H1 (cell line): ENCODE measurements at regions not wholly inside any gene's neighbourhood (a gene's known extent, or its start where the extent isn't known, plus 50 kb on each side); places are given as distances from the start of the nearest gene placed in this dataset.

Source experiments
- BRCA1 ChIP-seq: IDR thresholded peaks from 2 replicates; pipeline ENCODE4 v1.6.1; 2012; ENCODE audit warnings: low read depth, low read length, improper control_type of control experiment
- CBX5 ChIP-seq: fragments of 300-800, 300-1000 bp; sonication (generic); IDR thresholded peaks from 2 replicates; pipeline ENCODE4 v1.7.1; 2016; ENCODE audit warnings: antibody characterized with exemption, low read length, low read depth
- CEBPB ChIP-seq: IDR thresholded peaks from 2 replicates; pipeline ENCODE4 v1.6.1; 2012; ENCODE audit warnings: low read depth, low read length
- CHD1 ChIP-seq: IDR thresholded peaks from 2 replicates; pipeline ENCODE4 v1.6.1; 2012; ENCODE audit warnings: low read depth, low read length, improper control_type of control experiment
- CTCF ChIP-seq, 3 experiments: IDR thresholded peaks; 1 replicate in 2 of 3; 2 replicates in 1 of 3; pipeline versions ENCODE4 v1.5.1 to v1.6.1; 2011; ENCODE audit warnings: low read length in 3 of 3, mild to moderate bottlenecking in 3 of 3, inconsistent platforms in 2 of 3, low read depth in 1 of 3, moderate library complexity in 1 of 3; ENCODE audit not compliant: insufficient read depth in 1 of 3; ENCODE audit errors: control extremely low read depth in 1 of 3
- E2F6 ChIP-seq: IDR thresholded peaks from 2 replicates; pipeline ENCODE4 v1.6.1; 2012; ENCODE audit warnings: inconsistent platforms
- EZH2 ChIP-seq: fragments of 200-600 bp; sonication (generic); IDR thresholded peaks from 2 replicates; pipeline ENCODE4 v1.7.1; 2012; ENCODE audit warnings: low read depth, mild to moderate bottlenecking, moderate library complexity, low read length, inconsistent platforms; ENCODE audit not compliant: severe bottlenecking
- GTF2F1 ChIP-seq: IDR thresholded peaks from 2 replicates; pipeline ENCODE4 v1.6.1; 2012; ENCODE audit warnings: low read depth, low read length, improper control_type of control experiment, borderline replicate concordance
- HDAC2 ChIP-seq, 2 experiments: fragments of 300-600 bp in 1 of 2; sonication (generic) in 1 of 2; IDR thresholded peaks; 2 replicates each; pipeline ENCODE4 v1.6.1; 2011 to 2012; ENCODE audit warnings: low read depth in 2 of 2, low read length in 2 of 2, mild to moderate bottlenecking in 2 of 2, moderate library complexity in 2 of 2, borderline replicate concordance in 1 of 2, inconsistent platforms in 1 of 2
- KDM4A ChIP-seq: IDR thresholded peaks from one replicate; pipeline ENCODE4 v1.7.1; 2012; ENCODE audit warnings: low read depth, mild to moderate bottlenecking, moderate library complexity, low read length, inconsistent platforms; ENCODE audit not compliant: severe bottlenecking
- RAD21 ChIP-seq, 2 experiments: IDR thresholded peaks in 1 of 2; conservative IDR thresholded peaks in 1 of 2; 2 replicates each; pipeline ENCODE4 v1.6.1; 2011; ENCODE audit warnings: low read depth in 2 of 2, low read length in 2 of 2, improper control_type of control experiment in 1 of 2, inconsistent platforms in 1 of 2, mild to moderate bottlenecking in 1 of 2, moderate library complexity in 1 of 2
- RBBP5 ChIP-seq: IDR thresholded peaks from 2 replicates; pipeline ENCODE4 v1.7.1; 2012; ENCODE audit warnings: low read depth, mild to moderate bottlenecking, inconsistent platforms, low read length, moderate library complexity, borderline replicate concordance
- RNF2 ChIP-seq: fragments of 200-900, 300-1000 bp; sonication (generic); IDR thresholded peaks from 2 replicates; pipeline ENCODE4 v1.7.1; 2016; ENCODE audit warnings: borderline replicate concordance, low read depth, mild to moderate bottlenecking, antibody characterized with exemption, low read length; ENCODE audit not compliant: poor library complexity, severe bottlenecking; ENCODE audit errors: missing control alignments
- SRF ChIP-seq: IDR thresholded peaks from 2 replicates; pipeline ENCODE4 v1.6.1; 2011; ENCODE audit warnings: mild to moderate bottlenecking, low read depth, low read length, moderate library complexity
- SUZ12 ChIP-seq: fragments of 200-600 bp; sonication (generic); IDR thresholded peaks from 2 replicates; pipeline ENCODE4 v1.6.1; 2012; ENCODE audit warnings: mild to moderate bottlenecking, inconsistent platforms, low read length, moderate library complexity, mixed read lengths
- TEAD4 ChIP-seq: IDR thresholded peaks from 2 replicates; pipeline ENCODE4 v1.6.1; 2012; ENCODE audit warnings: low read depth, low read length, inconsistent platforms, mixed read lengths
- TF ChIP-seq, protein P1 (sequence below): IDR thresholded peaks from 2 replicates; pipeline ENCODE4 v1.6.1; 2011; ENCODE audit warnings: low read length, improper control_type of control experiment

DNA sequence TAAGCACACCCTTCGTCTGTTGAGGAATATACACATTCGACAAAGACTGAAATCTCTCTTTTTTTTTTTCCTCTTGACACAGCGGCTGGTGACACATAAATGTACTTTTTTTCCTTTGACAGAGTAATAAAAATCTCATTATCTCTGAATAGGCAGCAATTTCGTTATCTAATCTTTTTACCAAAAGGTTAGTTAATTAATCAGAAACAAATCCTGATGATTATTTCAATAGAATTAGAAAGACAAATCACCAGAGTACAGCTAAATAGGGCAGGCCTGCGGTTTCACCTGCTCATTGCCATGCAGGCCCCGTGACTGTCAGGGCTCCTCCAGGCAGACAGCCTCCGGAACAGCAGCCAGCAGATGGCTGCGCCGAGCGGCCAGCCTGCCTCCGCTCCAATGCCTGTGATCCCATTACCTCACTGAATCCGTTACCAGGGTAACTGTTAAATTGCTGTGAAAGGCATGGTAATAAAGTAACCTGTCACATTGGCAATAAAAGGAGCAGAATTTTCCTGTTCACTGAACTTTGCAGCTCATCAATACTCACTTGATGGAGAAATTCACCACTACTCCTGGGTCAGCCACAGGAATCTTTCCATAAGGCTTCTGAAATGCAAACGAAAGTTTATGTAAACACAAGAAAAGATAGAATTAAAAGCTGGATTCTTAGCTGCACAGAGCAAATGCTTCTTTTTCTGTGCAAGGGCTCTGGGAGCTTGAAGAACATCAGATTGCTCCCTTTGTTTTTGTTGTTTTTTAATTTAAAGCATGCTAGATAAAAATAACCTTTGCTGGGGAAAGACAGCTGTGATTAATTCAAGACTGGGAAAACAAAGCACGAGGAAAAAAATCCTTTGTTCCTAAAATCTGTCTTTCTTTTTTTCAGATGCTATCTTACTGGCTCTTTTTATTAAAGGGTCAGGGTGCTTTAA lies 666.4 kb upstream of the ZNF608 start (continued):
- TF ChIP-seq CTCF (IDR thresholded peaks at IDR 0.05; ENCODE audit: control extremely low read depth in 1 of 3, insufficient read depth in 1 of 3, low read depth in 1 of 3, low read length in 3 of 3) (peak; percentile 44 to 65 (median 63); a peak in 3 of 4 replicates), HDAC2 (IDR thresholded peaks at IDR 0.05; ENCODE audit: borderline replicate concordance in 1 of 2, low read depth in 2 of 2, low read length in 2 of 2) (no peak), RBBP5 (no peak), BRCA1 (no peak), E2F6 (no peak), CEBPB (no peak; the same call in 1 of the 2 replicates), CBX5 (no peak), CHD1 (no peak), GTF2F1 (no peak), KDM4A (no peak), SUZ12 (no peak), SRF (no peak), EZH2 (no peak), RNF2 (no peak), RAD21 (IDR thresholded peaks at IDR 0.05 in 1 of 2, conservative IDR thresholded peaks at IDR 0.05 in 1 of 2; ENCODE audit: low read depth in 2 of 2, low read length in 2 of 2) (peak; percentile 74 to 79), TEAD4 (0 out of 2 replicates have a peak, but pooled peaks have one; percentile 26)
- TF ChIP-seq, protein P1, sequence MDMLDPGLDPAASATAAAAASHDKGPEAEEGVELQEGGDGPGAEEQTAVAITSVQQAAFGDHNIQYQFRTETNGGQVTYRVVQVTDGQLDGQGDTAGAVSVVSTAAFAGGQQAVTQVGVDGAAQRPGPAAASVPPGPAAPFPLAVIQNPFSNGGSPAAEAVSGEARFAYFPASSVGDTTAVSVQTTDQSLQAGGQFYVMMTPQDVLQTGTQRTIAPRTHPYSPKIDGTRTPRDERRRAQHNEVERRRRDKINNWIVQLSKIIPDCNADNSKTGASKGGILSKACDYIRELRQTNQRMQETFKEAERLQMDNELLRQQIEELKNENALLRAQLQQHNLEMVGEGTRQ, result no peak
